ENCODE measurements at regions not wholly inside any gene's neighbourhood (a gene's known extent, or its start where the extent isn't known, plus 50 kb on each side); places are given as distances from the start of the nearest gene placed in this dataset.

GRCh38 chr1:23614032-23614660 lies 54.8 kb upstream of the ID3 start:
- Histone ChIP-seq H3K4me1 (ENCODE audit: insufficient read depth, insufficient read length) (peaks cover 2% of the 10 kb centered on the region), H3K36me3 (ENCODE audit: insufficient read depth, insufficient read length, low read length) (no peaks in the 10 kb centered on the region), H3K4me3 (ENCODE audit: insufficient read length, low read depth) (no peak overlapping the region), H3K9me3 (ENCODE audit: insufficient read depth, low read length) (no peaks in the 10 kb centered on the region), H3K9ac (ENCODE audit: insufficient read length, low read depth) (no peak overlapping the region), H3K27me3 (ENCODE audit: insufficient read depth, insufficient read length) (peaks cover 11% of the 10 kb centered on the region)
- TF ChIP-seq YY1 (IDR thresholded peaks at IDR 0.05; ENCODE audit: insufficient read depth, insufficient read length) (no peak), ZNF274 (IDR thresholded peaks at IDR 0.05; ENCODE audit: low read depth, low read length) (no peak), SUZ12 (IDR thresholded peaks at IDR 0.05; ENCODE audit: extremely low read depth, insufficient read depth, insufficient read length) (no peak)
- no peak for DNase-seq (ENCODE audit: low read depth, low spot score)

GRCh38 chr1:23613191-23614031 lies 54.1 kb upstream of the ID3 start:
- H3K4me3 ChIP-seq (ENCODE audit: insufficient read length, low read depth), result no peak overlapping the region
- H3K9me3 ChIP-seq (ENCODE audit: insufficient read depth, low read length), result no peaks in the 10 kb centered on the region
- TF ChIP-seq SUZ12 (IDR thresholded peaks at IDR 0.05; ENCODE audit: extremely low read depth, insufficient read depth, insufficient read length) (no peak), ZNF274 (IDR thresholded peaks at IDR 0.05; ENCODE audit: low read depth, low read length) (no peak), YY1 (IDR thresholded peaks at IDR 0.05; ENCODE audit: insufficient read depth, insufficient read length) (no peak)
- no peaks in the 10 kb centered on the region for H3K36me3 ChIP-seq (ENCODE audit: insufficient read depth, insufficient read length, low read length)
- peaks cover 4% of the 10 kb centered on the region for H3K27me3 ChIP-seq (ENCODE audit: insufficient read depth, insufficient read length)
- DNase-seq (ENCODE audit: low read depth, low spot score), result no peak
- no peak overlapping the region for H3K9ac ChIP-seq (ENCODE audit: insufficient read length, low read depth)
- peaks cover 2% of the 10 kb centered on the region for H3K4me1 ChIP-seq (ENCODE audit: insufficient read depth, insufficient read length)

GRCh38 chr1:23611601-23612327 lies 52.5 kb upstream of the ID3 start:
- no peaks in the 10 kb centered on the region for H3K36me3 ChIP-seq (ENCODE audit: insufficient read depth, insufficient read length, low read length)
- H3K9ac ChIP-seq (ENCODE audit: insufficient read length, low read depth), result no peak overlapping the region
- no peaks in the 10 kb centered on the region for H3K27me3 ChIP-seq (ENCODE audit: insufficient read depth, insufficient read length)
- peaks cover 5% of the 10 kb centered on the region for H3K4me1 ChIP-seq (ENCODE audit: insufficient read depth, insufficient read length)
- DNase-seq (ENCODE audit: low read depth, low spot score), result no peak
- no peak overlapping the region for H3K4me3 ChIP-seq (ENCODE audit: insufficient read length, low read depth)
- TF ChIP-seq YY1 (IDR thresholded peaks at IDR 0.05; ENCODE audit: insufficient read depth, insufficient read length), result no peak
- TF ChIP-seq ZNF274 (IDR thresholded peaks at IDR 0.05; ENCODE audit: low read depth, low read length), result no peak
- no peak for TF ChIP-seq SUZ12 (IDR thresholded peaks at IDR 0.05; ENCODE audit: extremely low read depth, insufficient read depth, insufficient read length)
- no peaks in the 10 kb centered on the region for H3K9me3 ChIP-seq (ENCODE audit: insufficient read depth, low read length)

- H3K9ac ChIP-seq (ENCODE audit: insufficient read length, low read depth), result no peak overlapping the region
- H3K27me3 ChIP-seq (ENCODE audit: insufficient read depth, insufficient read length), result no peaks in the 10 kb centered on the region
- TF ChIP-seq YY1 (IDR thresholded peaks at IDR 0.05; ENCODE audit: insufficient read depth, insufficient read length), result no peak
- no peak for TF ChIP-seq SUZ12 (IDR thresholded peaks at IDR 0.05; ENCODE audit: extremely low read depth, insufficient read depth, insufficient read length)
- no peak for TF ChIP-seq ZNF274 (IDR thresholded peaks at IDR 0.05; ENCODE audit: low read depth, low read length)
- no peak overlapping the region for H3K4me3 ChIP-seq (ENCODE audit: insufficient read length, low read depth)
- peaks cover 3% of the 10 kb centered on the region for H3K4me1 ChIP-seq (ENCODE audit: insufficient read depth, insufficient read length)
- no peak for DNase-seq (ENCODE audit: low read depth, low spot score)
- H3K9me3 ChIP-seq (ENCODE audit: insufficient read depth, low read length), result no peaks in the 10 kb centered on the region
- no peaks in the 10 kb centered on the region for H3K36me3 ChIP-seq (ENCODE audit: insufficient read depth, insufficient read length, low read length)
Measured at GRCh38 chr1:23610677-23611076, 51.4 kb upstream of the ID3 start.

GRCh38 chr1:23609971-23610370 lies 50.7 kb upstream of the ID3 start:
- H3K9ac ChIP-seq (ENCODE audit: insufficient read length, low read depth), result no peak overlapping the region
- no peak overlapping the region for H3K4me3 ChIP-seq (ENCODE audit: insufficient read length, low read depth)
- H3K4me1 ChIP-seq (ENCODE audit: insufficient read depth, insufficient read length), result peaks cover 3% of the 10 kb centered on the region
- TF ChIP-seq YY1 (IDR thresholded peaks at IDR 0.05; ENCODE audit: insufficient read depth, insufficient read length) (no peak), ZNF274 (IDR thresholded peaks at IDR 0.05; ENCODE audit: low read depth, low read length) (no peak), SUZ12 (IDR thresholded peaks at IDR 0.05; ENCODE audit: extremely low read depth, insufficient read depth, insufficient read length) (no peak)
- no peaks in the 10 kb centered on the region for H3K36me3 ChIP-seq (ENCODE audit: insufficient read depth, insufficient read length, low read length)
- no peak for DNase-seq (ENCODE audit: low read depth, low spot score)
- no peaks in the 10 kb centered on the region for H3K9me3 ChIP-seq (ENCODE audit: insufficient read depth, low read length)
- no peaks in the 10 kb centered on the region for H3K27me3 ChIP-seq (ENCODE audit: insufficient read depth, insufficient read length)
